K562 (cell line): ENCODE measurements at regions not wholly inside any gene's neighbourhood (a gene's known extent, or its start where the extent isn't known, plus 50 kb on each side); places are given as distances from the start of the nearest gene placed in this dataset.

Source experiments
- HEY1 ChIP-seq: fragments of 250-450 bp; sonication (Bioruptor Pico); IDR thresholded peaks from 2 replicates; pipeline ENCODE4 v1.5.0; 2020; ENCODE audit warnings: mild to moderate bottlenecking, moderate library complexity, borderline replicate concordance
- HNRNPUL1 ChIP-seq: fragments of 200-400 bp; formaldehyde crosslinking; IDR thresholded peaks from 2 replicates; pipeline ENCODE4 v1.6.1; 2017; ENCODE audit warnings: low read length
- KDM5B ChIP-seq: fragments of 200-600 bp; sonication (generic); IDR thresholded peaks from 2 replicates; pipeline ENCODE4 v1.6.1; 2012; ENCODE audit warnings: low read depth, mild to moderate bottlenecking, moderate library complexity, low read length, control low read depth, inconsistent platforms; ENCODE audit not compliant: insufficient replicate concordance
- MIER1 ChIP-seq: fragments of 450-650 bp; IDR thresholded peaks from 2 replicates; pipeline ENCODE4 v1.6.1; 2016; ENCODE audit warnings: antibody characterized with exemption, mild to moderate bottlenecking, low read depth
- MXI1 ChIP-seq: IDR thresholded peaks from 2 replicates; pipeline ENCODE4 v1.6.1; 2011; ENCODE audit warnings: low read depth, mild to moderate bottlenecking, improper control_type of control experiment, low read length
- NCOA1 ChIP-seq: fragments of 450-650 bp; IDR thresholded peaks from 2 replicates; pipeline ENCODE4 v1.6.1; 2016; ENCODE audit warnings: low read depth
- PHF21A ChIP-seq: fragments of 450-650 bp; IDR thresholded peaks from 2 replicates; pipeline ENCODE4 v1.6.1; 2017; ENCODE audit warnings: low read depth, borderline replicate concordance
- POLR2H ChIP-seq: IDR thresholded peaks from 2 replicates; pipeline ENCODE4 v1.6.1; 2016; ENCODE audit warnings: missing genetic modification characterization, low read depth, mild to moderate bottlenecking, control low read depth, missing compliant biosample characterization, moderate library complexity
- SIN3A ChIP-seq, 2 experiments: fragments of 150-350 bp in 1 of 2; IDR thresholded peaks; 2 replicates each; pipeline ENCODE4 v1.6.1; 2011 to 2016; ENCODE audit warnings: borderline replicate concordance in 2 of 2, low read depth in 2 of 2, low read length in 2 of 2, mild to moderate bottlenecking in 2 of 2, moderate library complexity in 2 of 2; ENCODE audit not compliant: control insufficient read depth in 1 of 2
- SMAD2 ChIP-seq: fragments of 150-350 bp; IDR thresholded peaks from 2 replicates; pipeline ENCODE4 v1.6.1; 2014; ENCODE audit warnings: low read depth, mild to moderate bottlenecking, low read length
- SUPT5H ChIP-seq: fragments of 450-650 bp; IDR thresholded peaks from 2 replicates; pipeline ENCODE4 v1.6.1; 2016
- TBL1XR1 ChIP-seq, 2 experiments: IDR thresholded peaks; 2 replicates each; pipeline ENCODE4 v1.6.1; 2012; ENCODE audit warnings: improper control_type of control experiment in 2 of 2, low read length in 2 of 2, mild to moderate bottlenecking in 1 of 2
- TGIF2 ChIP-seq: sonication (generic); formaldehyde crosslinking; IDR thresholded peaks from 2 replicates; pipeline ENCODE4 v1.8.1; 2022; ENCODE audit warnings: mild to moderate bottlenecking, missing genetic modification reagents, moderate library complexity
- ZNF124 ChIP-seq: sonication (generic); formaldehyde crosslinking; IDR thresholded peaks from 2 replicates; pipeline ENCODE4 v1.8.1; 2022; ENCODE audit warnings: missing genetic modification reagents
- ZNF184 ChIP-seq: sonication (generic); formaldehyde crosslinking; IDR thresholded peaks from 2 replicates; pipeline ENCODE4 v1.5.0; 2020; ENCODE audit warnings: missing genetic modification reagents
- ZNF224 ChIP-seq: sonication (generic); formaldehyde crosslinking; IDR thresholded peaks from 2 replicates; pipeline ENCODE4 v1.8.0; 2022; ENCODE audit warnings: mild to moderate bottlenecking, missing genetic modification reagents
- ZNF232 ChIP-seq: sonication (generic); formaldehyde crosslinking; IDR thresholded peaks from 2 replicates; pipeline ENCODE4 v1.8.0; 2022; ENCODE audit warnings: mild to moderate bottlenecking, missing genetic modification reagents
- TF ChIP-seq, protein P1 (sequence below): fragments of 450-650 bp; formaldehyde crosslinking; conservative IDR thresholded peaks from 2 replicates; pipeline ENCODE4 v1.4.0; 2022; ENCODE audit warnings: mild to moderate bottlenecking, missing genetic modification characterization

- TF ChIP-seq SIN3A (IDR thresholded peaks at IDR 0.05; ENCODE audit: borderline replicate concordance in 2 of 2, control insufficient read depth in 1 of 2, low read depth in 2 of 2, low read length in 2 of 2), result peak in 1 of 2 experiments; percentile 48; a peak in 1 of 4 replicates
- 0 out of 4 replicates have a peak, but pooled peaks of 1 of the 2 experiments have one; percentile 4 for TF ChIP-seq TBL1XR1 (IDR thresholded peaks at IDR 0.05; ENCODE audit: low read length in 2 of 2)
- peak; percentile 31 for TF ChIP-seq KDM5B
- TF ChIP-seq ZNF124, result no peak
- TF ChIP-seq HNRNPUL1, result peak; percentile 78; the same call in 1 of the 2 replicates
- no peak for TF ChIP-seq ZNF184 (CRISPR knock-in tag)
- TF ChIP-seq TGIF2, result no peak
- no peak for TF ChIP-seq MIER1
- TF ChIP-seq MXI1, result 0 out of 2 replicates have a peak, but pooled peaks have one; percentile 19
- TF ChIP-seq, protein P1, sequence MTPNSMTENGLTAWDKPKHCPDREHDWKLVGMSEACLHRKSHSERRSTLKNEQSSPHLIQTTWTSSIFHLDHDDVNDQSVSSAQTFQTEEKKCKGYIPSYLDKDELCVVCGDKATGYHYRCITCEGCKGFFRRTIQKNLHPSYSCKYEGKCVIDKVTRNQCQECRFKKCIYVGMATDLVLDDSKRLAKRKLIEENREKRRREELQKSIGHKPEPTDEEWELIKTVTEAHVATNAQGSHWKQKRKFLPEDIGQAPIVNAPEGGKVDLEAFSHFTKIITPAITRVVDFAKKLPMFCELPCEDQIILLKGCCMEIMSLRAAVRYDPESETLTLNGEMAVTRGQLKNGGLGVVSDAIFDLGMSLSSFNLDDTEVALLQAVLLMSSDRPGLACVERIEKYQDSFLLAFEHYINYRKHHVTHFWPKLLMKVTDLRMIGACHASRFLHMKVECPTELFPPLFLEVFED, result 0 out of 2 replicates have a peak, but pooled peaks have one; percentile 1
- no peak for TF ChIP-seq ZNF224
- no peak for TF ChIP-seq HEY1 (CRISPR knock-in tag)
- TF ChIP-seq SMAD2, result no peak
- TF ChIP-seq POLR2H (tag), result peak; percentile 14; the same call in 1 of the 2 replicates
- TF ChIP-seq ZNF232 (CRISPR knock-in tag), result peak; percentile 15; the same call in 1 of the 2 replicates
- TF ChIP-seq NCOA1, result no peak
- TF ChIP-seq SUPT5H, result peak; percentile 22
- TF ChIP-seq PHF21A, result no peak
These were observed 104.0 kb upstream of the PRSS16 start (continued) for GRCh38 chr6:27143474-27144026.
